ENCODE measurements at regions not wholly inside any gene's neighbourhood (a gene's known extent, or its start where the extent isn't known, plus 50 kb on each side); places are given as distances from the start of the nearest gene placed in this dataset.

GRCh38 chr11:134513585-134514120 lies 101.6 kb upstream of the B3GAT1 start:
- TF ChIP-seq, protein P1, sequence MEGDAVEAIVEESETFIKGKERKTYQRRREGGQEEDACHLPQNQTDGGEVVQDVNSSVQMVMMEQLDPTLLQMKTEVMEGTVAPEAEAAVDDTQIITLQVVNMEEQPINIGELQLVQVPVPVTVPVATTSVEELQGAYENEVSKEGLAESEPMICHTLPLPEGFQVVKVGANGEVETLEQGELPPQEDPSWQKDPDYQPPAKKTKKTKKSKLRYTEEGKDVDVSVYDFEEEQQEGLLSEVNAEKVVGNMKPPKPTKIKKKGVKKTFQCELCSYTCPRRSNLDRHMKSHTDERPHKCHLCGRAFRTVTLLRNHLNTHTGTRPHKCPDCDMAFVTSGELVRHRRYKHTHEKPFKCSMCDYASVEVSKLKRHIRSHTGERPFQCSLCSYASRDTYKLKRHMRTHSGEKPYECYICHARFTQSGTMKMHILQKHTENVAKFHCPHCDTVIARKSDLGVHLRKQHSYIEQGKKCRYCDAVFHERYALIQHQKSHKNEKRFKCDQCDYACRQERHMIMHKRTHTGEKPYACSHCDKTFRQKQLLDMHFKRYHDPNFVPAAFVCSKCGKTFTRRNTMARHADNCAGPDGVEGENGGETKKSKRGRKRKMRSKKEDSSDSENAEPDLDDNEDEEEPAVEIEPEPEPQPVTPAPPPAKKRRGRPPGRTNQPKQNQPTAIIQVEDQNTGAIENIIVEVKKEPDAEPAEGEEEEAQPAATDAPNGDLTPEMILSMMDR (IDR thresholded peaks at IDR 0.05; ENCODE audit: low read depth, low read length): no peak
- no peak for TF ChIP-seq MAX (IDR thresholded peaks at IDR 0.05; ENCODE audit: low read depth, low read length)
- TF ChIP-seq POLR2A (IDR thresholded peaks at IDR 0.05; ENCODE audit: extremely low read depth, insufficient read length): no peak
- no peak for TF ChIP-seq MYC (IDR thresholded peaks at IDR 0.05; ENCODE audit: low read depth, low read length)

Data from NB4 (cell line).